Muscle of leg (tissue), 3 donors: ENCODE measurements at regions not wholly inside any gene's neighbourhood (a gene's known extent, or its start where the extent isn't known, plus 50 kb on each side); places are given as distances from the start of the nearest gene placed in this dataset.

ENCODE experiments used
- DNase-seq: peaks from one replicate; pipeline ENCODE4 v3.0.0; 2013
- H3K27ac ChIP-seq: one replicate; pipeline ENCODE4 v1.5.1; 2013; ENCODE audit warnings: mild to moderate bottlenecking, low read length, control low read depth
- H3K27me3 ChIP-seq: one replicate; pipeline ENCODE4 v1.6.1; 2013; ENCODE audit warnings: low read length; ENCODE audit not compliant: control insufficient read depth, insufficient read depth
- H3K36me3 ChIP-seq: one replicate; pipeline ENCODE4 v1.6.1; 2013; ENCODE audit warnings: low read length; ENCODE audit not compliant: control insufficient read depth, insufficient read depth
- H3K4me1 ChIP-seq: one replicate; pipeline ENCODE4 v1.6.1; 2013; ENCODE audit warnings: low read length; ENCODE audit not compliant: control insufficient read depth, insufficient read depth
- H3K4me3 ChIP-seq: one replicate; pipeline ENCODE4 v1.5.1; 2013; ENCODE audit warnings: low read length, control low read depth
- H3K9me3 ChIP-seq: replicated peaks from 2 replicates; pipeline ENCODE4 v1.6.1; 2013; ENCODE audit warnings: low read depth, low read length; ENCODE audit not compliant: control insufficient read depth
- WGBS: methylation state at CpG from one replicate; pipeline ENCODE4 v1.1.5; 2013; ENCODE audit warnings: missing lambda C conversion rate; ENCODE audit not compliant: insufficient coverage; 5-methylcytosine and 5-hydroxymethylcytosine counted together

- Histone ChIP-seq H3K4me3 (no peak overlapping the region), H3K36me3 (no peaks in the 10 kb centered on the region), H3K27ac (no peak overlapping the region), H3K9me3 (no peaks in the 10 kb centered on the region), H3K4me1 (no peaks in the 10 kb centered on the region), H3K27me3 (no peaks in the 10 kb centered on the region)
- no peak for DNase-seq
- 80% methylated on average over 1 of the region's 3 CpGs for WGBS
Observed at GRCh38 chr11:92636543-92637188, 332.8 kb upstream of the MTNR1B start.

- Histone ChIP-seq H3K27ac (no peak overlapping the region), H3K9me3 (no peaks in the 10 kb centered on the region), H3K36me3 (no peaks in the 10 kb centered on the region), H3K27me3 (no peaks in the 10 kb centered on the region), H3K4me1 (no peaks in the 10 kb centered on the region), H3K4me3 (no peak overlapping the region)
- no peak for DNase-seq
- WGBS: 100% methylated on average over 1 of the region's 3 CpGs
Observed at GRCh38 chr11:92638678-92639077, 330.8 kb upstream of the MTNR1B start.

- H3K9me3 ChIP-seq: no peaks in the 10 kb centered on the region
- H3K4me3 ChIP-seq: no peak overlapping the region
- peak; percentile 11 for DNase-seq
- no peak overlapping the region for H3K27ac ChIP-seq
- H3K27me3 ChIP-seq: no peaks in the 10 kb centered on the region
- no peaks in the 10 kb centered on the region for H3K36me3 ChIP-seq
- no peaks in the 10 kb centered on the region for H3K4me1 ChIP-seq
Observed at GRCh38 chr11:92642177-92642931, 327.1 kb upstream of the MTNR1B start.

- H3K4me3 ChIP-seq: no peak overlapping the region
- no peaks in the 10 kb centered on the region for H3K36me3 ChIP-seq
- H3K9me3 ChIP-seq: no peaks in the 10 kb centered on the region
- H3K27me3 ChIP-seq: no peaks in the 10 kb centered on the region
- H3K27ac ChIP-seq: no peak overlapping the region
- no peak for DNase-seq
- no peaks in the 10 kb centered on the region for H3K4me1 ChIP-seq
- WGBS: 78% methylated on average over 2 of the region's 2 CpGs
Observed at GRCh38 chr11:92643827-92644226, 325.6 kb upstream of the MTNR1B start.

- Histone ChIP-seq H3K36me3 (no peaks in the 10 kb centered on the region), H3K4me1 (no peaks in the 10 kb centered on the region), H3K4me3 (no peak overlapping the region), H3K27ac (no peak overlapping the region), H3K9me3 (no peaks in the 10 kb centered on the region), H3K27me3 (no peaks in the 10 kb centered on the region)
- WGBS: 84% methylated on average over 4 of the region's 10 CpGs
- no peak for DNase-seq
Observed at GRCh38 chr11:92644595-92645445, 324.6 kb upstream of the MTNR1B start.

GRCh38 chr11:92651159-92651558 is 318.3 kb upstream of the MTNR1B start:
- Histone ChIP-seq H3K36me3 (no peaks in the 10 kb centered on the region), H3K9me3 (no peaks in the 10 kb centered on the region), H3K4me3 (no peak overlapping the region), H3K27me3 (no peaks in the 10 kb centered on the region), H3K4me1 (no peaks in the 10 kb centered on the region), H3K27ac (no peak overlapping the region)
- WGBS: 75% methylated on average over 2 of the region's 2 CpGs
- no peak for DNase-seq

- H3K36me3 ChIP-seq: no peaks in the 10 kb centered on the region
- no peak overlapping the region for H3K4me3 ChIP-seq
- H3K9me3 ChIP-seq: no peaks in the 10 kb centered on the region
- no peaks in the 10 kb centered on the region for H3K27me3 ChIP-seq
- H3K4me1 ChIP-seq: no peaks in the 10 kb centered on the region
- H3K27ac ChIP-seq: no peak overlapping the region
- DNase-seq: peak; percentile 64
Observed at GRCh38 chr11:92653454-92653853, 316.0 kb upstream of the MTNR1B start.

GRCh38 chr11:92656783-92657182 is 312.7 kb upstream of the MTNR1B start:
- no peaks in the 10 kb centered on the region for H3K4me1 ChIP-seq
- no peak overlapping the region for H3K27ac ChIP-seq
- H3K9me3 ChIP-seq: no peaks in the 10 kb centered on the region
- no CpG with 5 or more reads among the region's 2 CpGs for WGBS
- no peak overlapping the region for H3K4me3 ChIP-seq
- no peak for DNase-seq
- H3K27me3 ChIP-seq: no peaks in the 10 kb centered on the region
- H3K36me3 ChIP-seq: no peaks in the 10 kb centered on the region

GRCh38 chr11:92657226-92657625 is 312.2 kb upstream of the MTNR1B start:
- WGBS: no CpG with 5 or more reads among the region's 2 CpGs

GRCh38 chr11:92658733-92659132 is 310.7 kb upstream of the MTNR1B start:
- Histone ChIP-seq H3K9me3 (no peaks in the 10 kb centered on the region), H3K27me3 (no peaks in the 10 kb centered on the region), H3K4me3 (no peak overlapping the region), H3K27ac (no peak overlapping the region), H3K4me1 (no peaks in the 10 kb centered on the region), H3K36me3 (no peaks in the 10 kb centered on the region)
- no CpG with 5 or more reads among the region's 2 CpGs for WGBS
- no peak for DNase-seq

More at GRCh38 chr11:92657226-92657625, 312.2 kb upstream of the MTNR1B start:
- no peak overlapping the region for H3K4me3 ChIP-seq
- H3K36me3 ChIP-seq: no peaks in the 10 kb centered on the region
- no peaks in the 10 kb centered on the region for H3K9me3 ChIP-seq
- H3K4me1 ChIP-seq: no peaks in the 10 kb centered on the region
- no peak for DNase-seq
- no peaks in the 10 kb centered on the region for H3K27me3 ChIP-seq
- H3K27ac ChIP-seq: no peak overlapping the region
